ENCODE measurements at regions not wholly inside any gene's neighbourhood (a gene's known extent, or its start where the extent isn't known, plus 50 kb on each side); places are given as distances from the start of the nearest gene placed in this dataset.
"Not testable (repeated sequence)": the region's sequence is repeated elsewhere in the genome, so short reads cannot be mapped to it uniquely, and the experiment has no call there.

DNA sequence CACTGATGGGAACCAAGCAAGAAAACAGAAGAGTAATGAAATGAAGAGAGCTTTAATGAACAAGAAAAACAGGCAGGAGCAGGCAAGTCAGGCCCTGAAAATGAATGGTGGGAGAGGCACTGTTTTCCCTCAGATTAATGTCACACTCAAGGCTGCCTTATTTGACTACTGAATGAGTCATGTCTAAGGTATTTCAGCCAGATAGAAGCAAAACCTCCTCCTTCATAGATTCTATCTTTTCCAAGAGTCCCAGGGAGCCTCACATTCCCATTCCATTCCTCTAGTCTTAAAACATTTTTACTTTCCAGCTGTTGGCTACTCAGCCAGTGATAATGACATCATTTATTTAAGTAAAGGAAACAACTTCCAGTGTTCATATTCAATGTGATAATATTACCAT, 228.4 kb upstream of the NRIP1 start:
- no peaks in the 10 kb centered on the region for H3K36me3 ChIP-seq
- DNase-seq (ENCODE audit: low spot score in 2 of 2): no peak
- TF ChIP-seq, protein P1, sequence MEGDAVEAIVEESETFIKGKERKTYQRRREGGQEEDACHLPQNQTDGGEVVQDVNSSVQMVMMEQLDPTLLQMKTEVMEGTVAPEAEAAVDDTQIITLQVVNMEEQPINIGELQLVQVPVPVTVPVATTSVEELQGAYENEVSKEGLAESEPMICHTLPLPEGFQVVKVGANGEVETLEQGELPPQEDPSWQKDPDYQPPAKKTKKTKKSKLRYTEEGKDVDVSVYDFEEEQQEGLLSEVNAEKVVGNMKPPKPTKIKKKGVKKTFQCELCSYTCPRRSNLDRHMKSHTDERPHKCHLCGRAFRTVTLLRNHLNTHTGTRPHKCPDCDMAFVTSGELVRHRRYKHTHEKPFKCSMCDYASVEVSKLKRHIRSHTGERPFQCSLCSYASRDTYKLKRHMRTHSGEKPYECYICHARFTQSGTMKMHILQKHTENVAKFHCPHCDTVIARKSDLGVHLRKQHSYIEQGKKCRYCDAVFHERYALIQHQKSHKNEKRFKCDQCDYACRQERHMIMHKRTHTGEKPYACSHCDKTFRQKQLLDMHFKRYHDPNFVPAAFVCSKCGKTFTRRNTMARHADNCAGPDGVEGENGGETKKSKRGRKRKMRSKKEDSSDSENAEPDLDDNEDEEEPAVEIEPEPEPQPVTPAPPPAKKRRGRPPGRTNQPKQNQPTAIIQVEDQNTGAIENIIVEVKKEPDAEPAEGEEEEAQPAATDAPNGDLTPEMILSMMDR (IDR thresholded peaks at IDR 0.05): no peak
- TF ChIP-seq POLR2AphosphoS5 (IDR thresholded peaks at IDR 0.05): no peak
- intact Hi-C loops (cut with DNase I; ENCODE audit: low total_unique reads): loop anchor here (2.0 kb wide), 1 partner anchor 56 kb away; no protein-coding TSS in a partner anchor
- H3K9me3 ChIP-seq: no peaks in the 10 kb centered on the region
- no peaks in the 10 kb centered on the region for H3K4me1 ChIP-seq
- no peaks in the 10 kb centered on the region for H3K27me3 ChIP-seq
- no peak overlapping the region for H3K4me3 ChIP-seq
- no peak overlapping the region for H3K27ac ChIP-seq

DNA sequence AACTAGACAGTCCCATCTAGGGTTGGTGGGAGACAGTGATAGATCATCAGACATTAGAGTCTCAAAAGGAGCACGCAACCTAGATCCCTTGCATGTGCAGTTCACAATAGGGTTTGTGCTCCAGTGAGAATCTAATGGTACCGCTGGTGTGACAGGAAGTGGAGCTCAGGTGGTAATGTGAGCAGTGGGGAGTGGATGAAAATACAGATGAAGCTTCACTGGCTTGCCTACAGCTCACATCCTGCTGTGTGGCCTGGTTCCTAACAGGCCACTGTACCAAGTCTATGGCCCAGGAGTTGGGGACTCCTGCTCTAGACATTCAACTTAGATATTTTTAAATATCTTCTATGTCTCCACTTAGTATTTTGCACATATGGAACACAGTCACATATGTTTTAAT, 231.1 kb upstream of the NRIP1 start:
- no peak overlapping the region for H3K27ac ChIP-seq
- no peaks in the 10 kb centered on the region for H3K36me3 ChIP-seq
- H3K4me1 ChIP-seq: no peaks in the 10 kb centered on the region
- intact Hi-C loops (cut with DNase I; ENCODE audit: low total_unique reads): no loop called here
- no peaks in the 10 kb centered on the region for H3K27me3 ChIP-seq
- no peaks in the 10 kb centered on the region for H3K9me3 ChIP-seq
- no peak overlapping the region for H3K4me3 ChIP-seq
- no peak for DNase-seq (ENCODE audit: low spot score in 2 of 2)
- TF ChIP-seq, protein P1 (IDR thresholded peaks at IDR 0.05): no peak
- TF ChIP-seq POLR2AphosphoS5 (IDR thresholded peaks at IDR 0.05) (no peak), POLR2A (IDR thresholded peaks at IDR 0.05) (no peak)

DNA sequence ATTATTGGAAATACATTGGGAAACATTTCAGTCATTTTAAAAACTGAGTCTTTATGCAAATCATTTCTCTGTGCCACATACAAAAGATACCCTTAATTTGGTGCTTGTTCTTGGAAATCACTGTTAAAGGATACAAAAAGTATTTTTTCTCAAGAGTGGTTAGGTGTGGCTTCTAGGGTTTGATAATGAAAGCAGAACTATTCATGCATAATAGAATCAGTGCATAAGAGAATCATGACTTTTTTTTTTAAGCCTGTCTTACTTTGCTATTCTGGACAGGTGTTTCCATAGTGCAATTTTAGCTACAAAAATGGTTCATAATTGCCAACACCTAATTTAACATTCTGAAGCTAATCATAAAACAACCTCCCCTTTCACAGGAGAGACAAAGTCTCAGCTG, 233.0 kb upstream of the NRIP1 start:
- TF ChIP-seq POLR2AphosphoS5 (IDR thresholded peaks at IDR 0.05) (no peak), POLR2A (IDR thresholded peaks at IDR 0.05) (no peak)
- TF ChIP-seq, protein P1 (IDR thresholded peaks at IDR 0.05): no peak
- Histone ChIP-seq H3K27me3 (no peaks in the 10 kb centered on the region), H3K4me1 (no peaks in the 10 kb centered on the region), H3K36me3 (no peaks in the 10 kb centered on the region), H3K27ac (no peak overlapping the region), H3K9me3 (no peaks in the 10 kb centered on the region), H3K4me3 (no peak overlapping the region)
- DNase-seq (ENCODE audit: low spot score in 2 of 2): no peak
- intact Hi-C loops (cut with DNase I; ENCODE audit: low total_unique reads): no loop called here

DNA sequence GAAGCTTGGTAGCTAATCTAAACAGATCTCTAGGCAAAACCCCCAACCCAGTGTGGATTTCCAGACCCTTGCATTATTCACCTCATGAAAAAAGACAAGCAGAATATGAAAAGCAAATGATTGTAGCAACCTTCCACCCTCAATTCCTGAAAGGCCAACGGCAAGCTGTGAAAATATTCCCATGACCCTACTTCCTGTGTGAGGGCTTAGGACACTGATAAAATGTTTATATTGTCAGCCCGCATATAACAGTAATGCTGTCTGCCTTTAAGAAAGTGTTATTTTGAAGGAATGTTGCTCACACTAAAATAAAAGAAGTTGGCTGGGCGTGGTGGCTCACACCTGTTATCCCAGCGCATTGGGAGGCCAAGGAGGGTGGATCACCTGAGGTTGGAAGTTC, 233.5 kb upstream of the NRIP1 start:
- H3K4me3 ChIP-seq: no peak overlapping the region
- no peaks in the 10 kb centered on the region for H3K36me3 ChIP-seq
- intact Hi-C loops (cut with DNase I; ENCODE audit: low total_unique reads): no loop called here
- no peaks in the 10 kb centered on the region for H3K9me3 ChIP-seq
- no peak for TF ChIP-seq POLR2AphosphoS5 (IDR thresholded peaks at IDR 0.05)
- no peak for DNase-seq (ENCODE audit: low spot score in 2 of 2)
- no peaks in the 10 kb centered on the region for H3K4me1 ChIP-seq
- no peaks in the 10 kb centered on the region for H3K27me3 ChIP-seq
- H3K27ac ChIP-seq: no peak overlapping the region

DNA sequence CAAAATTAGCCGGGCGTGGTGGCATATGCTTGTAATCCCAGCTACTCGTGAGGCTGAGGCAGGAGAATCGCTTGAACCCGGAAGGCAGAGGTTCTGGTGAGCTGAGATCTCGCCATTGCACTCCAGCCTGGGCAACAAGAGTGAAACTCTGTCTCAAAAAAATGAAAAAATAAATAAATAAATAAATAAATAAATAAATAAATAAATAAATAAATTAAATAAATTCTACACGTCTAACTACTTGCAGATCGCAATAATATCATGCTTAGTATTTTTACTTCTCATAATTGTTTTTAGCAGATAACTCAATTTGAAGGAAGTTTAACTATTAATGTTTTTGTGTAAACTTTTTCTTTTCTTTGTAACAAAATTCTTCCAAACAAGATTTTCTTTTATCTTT, 234.0 kb upstream of the NRIP1 start:
- H3K27me3 ChIP-seq; H3K4me3 ChIP-seq; H3K9me3 ChIP-seq; DNase-seq (ENCODE audit: low spot score in 2 of 2); H3K4me1 ChIP-seq; H3K27ac ChIP-seq; H3K36me3 ChIP-seq; intact Hi-C loops (cut with DNase I; ENCODE audit: low total_unique reads): not testable (repeated sequence)

DNA sequence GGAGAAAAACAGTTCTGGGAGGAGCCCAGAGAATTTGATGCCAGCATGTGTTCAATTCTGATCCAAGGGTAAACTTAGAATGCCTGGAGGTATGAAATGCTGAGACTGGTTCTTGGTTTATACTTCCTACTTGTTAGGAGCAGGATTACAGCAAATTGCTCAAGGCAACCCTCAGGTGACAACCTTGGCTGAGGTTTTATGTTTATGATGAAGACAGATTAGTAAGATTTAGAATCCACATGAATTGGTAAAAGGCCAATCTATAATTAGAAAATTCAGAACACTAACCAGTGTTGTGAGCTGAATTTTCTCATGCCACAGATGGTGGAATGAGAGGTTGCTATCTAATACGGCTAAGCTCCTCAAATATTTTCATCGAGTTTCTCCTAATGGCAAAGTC, 235.3 kb upstream of the NRIP1 start:
- Histone ChIP-seq H3K4me1 (no peaks in the 10 kb centered on the region), H3K4me3 (no peak overlapping the region), H3K36me3 (no peaks in the 10 kb centered on the region), H3K27me3 (no peaks in the 10 kb centered on the region), H3K9me3 (no peaks in the 10 kb centered on the region), H3K27ac (no peak overlapping the region)
- intact Hi-C loops (cut with DNase I; ENCODE audit: low total_unique reads): no loop called here
- DNase-seq (ENCODE audit: low spot score in 2 of 2): no peak
- no peak for TF ChIP-seq POLR2A (IDR thresholded peaks at IDR 0.05)
- TF ChIP-seq POLR2AphosphoS5 (IDR thresholded peaks at IDR 0.05): no peak
- TF ChIP-seq, protein P1 (IDR thresholded peaks at IDR 0.05): no peak

Measured in breast epithelium (tissue), 4 donors.